DMS 273 treated with DMSO at 0.1 percent for 48 hours (cell line): ENCODE measurements at regions not wholly inside any gene's neighbourhood (a gene's known extent, or its start where the extent isn't known, plus 50 kb on each side); places are given as distances from the start of the nearest gene placed in this dataset.

ENCODE experiments used
- DNase-seq: peaks from one replicate; lab custom pipeline; 2025; lab: John Stamatoyannopoulos, UW

- no peak for DNase-seq
Measured at GRCh38 chr15:95972812-95973211, 357.7 kb upstream of the NR2F2 start.

GRCh38 chr15:95973566-95974256 is 356.8 kb upstream of the NR2F2 start:
- no peak for DNase-seq

GRCh38 chr15:95975212-95975611 is 355.3 kb upstream of the NR2F2 start:
- DNase-seq: no peak

- DNase-seq: no peak
Measured at GRCh38 chr15:95979286-95979685, 351.2 kb upstream of the NR2F2 start.

- no peak for DNase-seq
Measured at GRCh38 chr15:95981209-95981608, 349.3 kb upstream of the NR2F2 start.

GRCh38 chr15:95987299-95987698 is 343.2 kb upstream of the NR2F2 start:
- DNase-seq: no peak

GRCh38 chr15:95987886-95988573 is 342.5 kb upstream of the NR2F2 start:
- DNase-seq: no peak

GRCh38 chr15:95988574-95988887 is 342.0 kb upstream of the NR2F2 start:
- DNase-seq: no peak

GRCh38 chr15:95989392-95989791 is 341.1 kb upstream of the NR2F2 start:
- no peak for DNase-seq

GRCh38 chr15:95990833-95991232 is 339.7 kb upstream of the NR2F2 start:
- no peak for DNase-seq

GRCh38 chr15:95994418-95994817 is 336.1 kb upstream of the NR2F2 start:
- DNase-seq: no peak

GRCh38 chr15:95995375-95996168 is 334.9 kb upstream of the NR2F2 start:
- no peak for DNase-seq

- no peak for DNase-seq
Measured at GRCh38 chr15:95996494-95996893, 334.0 kb upstream of the NR2F2 start.

- DNase-seq: no peak
Measured at GRCh38 chr15:95998935-95999334, 331.6 kb upstream of the NR2F2 start.

GRCh38 chr15:96002890-96003859 is 327.3 kb upstream of the NR2F2 start:
- no peak for DNase-seq

- DNase-seq: no peak
Measured at GRCh38 chr15:96005906-96006305, 324.6 kb upstream of the NR2F2 start.

- no peak for DNase-seq
Measured at GRCh38 chr15:96011136-96011535, 319.4 kb upstream of the NR2F2 start.

- DNase-seq: no peak
Measured at GRCh38 chr15:96014939-96015338, 315.6 kb upstream of the NR2F2 start.

- no peak for DNase-seq
Measured at GRCh38 chr15:96019114-96019513, 311.4 kb upstream of the NR2F2 start.

GRCh38 chr15:96020133-96020532 is 310.4 kb upstream of the NR2F2 start:
- DNase-seq: no peak

- DNase-seq: no peak
Measured at GRCh38 chr15:96020797-96021196, 309.7 kb upstream of the NR2F2 start.

GRCh38 chr15:96023081-96023480 is 307.4 kb upstream of the NR2F2 start:
- DNase-seq: no peak
